ENCODE measurements at regions not wholly inside any gene's neighbourhood (a gene's known extent, or its start where the extent isn't known, plus 50 kb on each side); places are given as distances from the start of the nearest gene placed in this dataset.

DNA sequence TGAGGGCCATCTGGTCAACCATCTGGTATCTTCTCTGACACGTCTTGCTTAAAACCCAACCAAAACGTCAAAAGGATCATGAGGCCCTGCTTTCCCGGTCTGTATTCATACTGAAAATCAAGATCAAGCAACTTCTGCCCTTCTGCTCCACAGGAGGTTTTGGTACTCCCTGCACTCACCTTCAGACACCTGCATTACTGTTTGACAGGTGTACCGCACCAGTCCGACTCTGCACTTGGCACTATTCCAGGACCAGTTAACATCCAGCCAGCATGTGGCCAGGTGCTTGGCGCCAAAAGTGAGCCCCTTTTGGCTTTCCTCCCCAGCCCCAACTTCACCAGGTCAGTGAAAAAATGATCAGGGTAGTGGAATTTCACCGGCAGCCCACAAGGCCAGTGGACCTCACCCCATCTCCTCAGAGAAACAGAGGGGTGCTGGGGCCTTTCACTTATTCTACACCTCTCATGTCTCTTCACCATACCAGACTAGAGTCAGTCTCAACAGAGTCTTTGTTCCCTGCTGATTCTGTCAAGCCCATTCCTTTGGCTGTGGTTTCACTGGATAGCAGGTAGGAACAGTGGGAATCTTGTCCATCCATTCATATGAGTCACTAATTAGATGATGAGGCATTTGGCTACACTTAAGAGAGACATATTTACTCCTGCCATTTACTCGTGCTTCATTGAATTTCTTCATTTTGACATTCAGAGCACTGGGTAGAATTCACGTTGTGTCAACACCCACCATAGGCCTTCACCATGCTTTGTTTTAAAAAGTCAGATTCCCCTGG lies 85.3 kb downstream of the ZNF726 start:
- TF ChIP-seq, protein P1, sequence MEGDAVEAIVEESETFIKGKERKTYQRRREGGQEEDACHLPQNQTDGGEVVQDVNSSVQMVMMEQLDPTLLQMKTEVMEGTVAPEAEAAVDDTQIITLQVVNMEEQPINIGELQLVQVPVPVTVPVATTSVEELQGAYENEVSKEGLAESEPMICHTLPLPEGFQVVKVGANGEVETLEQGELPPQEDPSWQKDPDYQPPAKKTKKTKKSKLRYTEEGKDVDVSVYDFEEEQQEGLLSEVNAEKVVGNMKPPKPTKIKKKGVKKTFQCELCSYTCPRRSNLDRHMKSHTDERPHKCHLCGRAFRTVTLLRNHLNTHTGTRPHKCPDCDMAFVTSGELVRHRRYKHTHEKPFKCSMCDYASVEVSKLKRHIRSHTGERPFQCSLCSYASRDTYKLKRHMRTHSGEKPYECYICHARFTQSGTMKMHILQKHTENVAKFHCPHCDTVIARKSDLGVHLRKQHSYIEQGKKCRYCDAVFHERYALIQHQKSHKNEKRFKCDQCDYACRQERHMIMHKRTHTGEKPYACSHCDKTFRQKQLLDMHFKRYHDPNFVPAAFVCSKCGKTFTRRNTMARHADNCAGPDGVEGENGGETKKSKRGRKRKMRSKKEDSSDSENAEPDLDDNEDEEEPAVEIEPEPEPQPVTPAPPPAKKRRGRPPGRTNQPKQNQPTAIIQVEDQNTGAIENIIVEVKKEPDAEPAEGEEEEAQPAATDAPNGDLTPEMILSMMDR (IDR thresholded peaks at IDR 0.05; ENCODE audit: control insufficient read depth, extremely low read depth, insufficient read depth): no peak
- no peak overlapping the region for H3K4me3 ChIP-seq (ENCODE audit: low read depth, low read length)
- no peak for DNase-seq (ENCODE audit: low read depth)

DNA sequence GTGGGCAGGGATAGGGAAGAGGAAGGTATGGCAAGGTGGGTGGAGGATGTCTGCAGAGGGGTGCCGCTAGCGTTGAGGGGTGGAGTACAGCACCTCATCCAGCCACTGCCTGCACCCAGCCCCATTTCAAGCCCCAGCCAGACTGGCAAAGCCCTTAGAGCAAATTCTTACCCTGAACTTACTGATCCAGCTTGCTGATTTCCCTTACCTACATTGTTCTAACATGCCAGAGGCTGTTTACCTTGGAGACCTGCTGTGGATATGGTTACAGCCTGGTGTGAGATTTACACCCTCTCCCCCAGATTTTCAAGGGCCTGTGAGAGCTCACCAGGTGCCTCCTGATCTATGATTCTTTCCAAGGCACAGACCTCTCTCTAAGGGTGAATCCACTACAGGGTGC lies 86.0 kb downstream of the ZNF726 start:
- TF ChIP-seq, protein P1 (IDR thresholded peaks at IDR 0.05; ENCODE audit: control insufficient read depth, extremely low read depth, insufficient read depth): no peak
- no peak for DNase-seq (ENCODE audit: low read depth)
- no peak overlapping the region for H3K4me3 ChIP-seq (ENCODE audit: low read depth, low read length)

DNA sequence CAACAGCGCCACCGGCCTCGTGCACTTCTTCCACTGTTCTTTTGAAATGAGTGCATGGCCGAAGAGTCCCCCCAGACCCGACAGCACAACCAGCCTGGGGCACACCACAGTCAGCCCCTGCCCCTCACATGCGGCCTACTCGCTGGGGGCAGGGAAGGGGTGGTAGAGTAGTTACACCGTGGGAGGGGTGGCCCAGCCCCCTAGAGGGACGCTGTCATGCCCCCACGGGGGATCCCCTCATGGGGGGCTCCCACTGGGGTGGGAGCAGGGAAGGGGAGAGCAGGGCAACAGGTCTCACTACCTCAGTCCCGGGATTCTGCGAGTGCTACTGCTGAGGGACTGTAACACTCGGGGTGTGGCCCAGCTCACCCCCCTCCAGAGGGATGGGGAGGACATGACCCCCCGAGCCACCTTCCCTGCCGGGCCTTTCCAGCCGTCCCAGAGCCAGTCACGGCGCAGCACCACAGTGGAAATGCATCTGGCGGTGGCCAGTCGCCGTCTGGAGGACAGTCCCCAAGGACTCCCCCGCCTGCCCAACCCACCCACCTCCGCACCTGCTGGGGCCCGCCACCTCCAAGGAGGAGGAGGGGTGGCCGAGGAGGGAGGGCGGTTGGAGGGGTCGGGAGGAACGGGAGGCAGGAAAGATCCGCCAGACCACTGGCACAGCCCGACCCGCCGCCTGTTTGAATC lies 84.6 kb upstream of the ZNF254 start:
- TF ChIP-seq, protein P1 (IDR thresholded peaks at IDR 0.05; ENCODE audit: control insufficient read depth, extremely low read depth, insufficient read depth): no peak
- DNase-seq (ENCODE audit: low read depth): no peak
- no peak overlapping the region for H3K4me3 ChIP-seq (ENCODE audit: low read depth, low read length)

DNA sequence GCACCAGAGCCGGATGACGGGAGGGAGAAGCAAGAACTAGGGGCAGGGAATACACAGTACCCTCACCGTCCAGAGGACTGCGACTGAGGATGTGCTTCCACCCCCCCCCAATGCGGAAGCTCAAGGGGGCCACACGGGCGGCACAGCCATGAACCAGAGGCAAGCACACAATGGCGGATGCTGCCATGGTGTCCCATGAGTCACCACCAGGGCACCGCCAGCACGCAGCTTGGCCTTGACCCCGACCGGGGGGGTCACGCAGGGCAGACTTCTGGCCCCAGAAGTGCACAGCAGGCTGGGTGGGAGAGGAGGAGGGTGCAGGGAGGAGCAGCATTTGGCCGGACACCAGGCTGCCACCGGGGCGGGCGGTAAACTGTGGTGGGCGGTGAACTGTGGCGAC lies 83.5 kb upstream of the ZNF254 start:
- H3K4me3 ChIP-seq (ENCODE audit: low read depth, low read length): no peak overlapping the region
- TF ChIP-seq, protein P1 (IDR thresholded peaks at IDR 0.05; ENCODE audit: control insufficient read depth, extremely low read depth, insufficient read depth): no peak
- DNase-seq (ENCODE audit: low read depth): no peak

DNA sequence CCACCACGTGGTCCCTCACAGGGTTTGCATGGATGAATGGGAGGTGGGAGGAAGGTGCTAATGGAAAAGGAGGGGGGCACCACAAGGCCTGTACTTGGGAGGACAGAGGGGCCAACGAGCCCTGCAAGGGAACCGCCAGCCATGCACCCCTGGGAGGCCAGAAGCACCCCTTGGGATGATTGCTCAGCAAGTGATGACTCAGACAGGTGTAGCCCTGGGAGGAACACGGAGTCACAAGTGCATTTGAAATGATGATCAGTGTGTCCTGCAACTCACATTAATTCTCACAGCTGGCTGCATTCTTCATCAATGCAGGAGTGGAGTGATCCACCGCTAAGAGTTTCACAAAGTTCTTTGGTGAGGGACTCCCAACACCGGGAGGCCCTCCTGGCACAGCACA lies 82.8 kb upstream of the ZNF254 start:
- TF ChIP-seq, protein P1 (IDR thresholded peaks at IDR 0.05; ENCODE audit: control insufficient read depth, extremely low read depth, insufficient read depth): no peak
- H3K4me3 ChIP-seq (ENCODE audit: low read depth, low read length): no peak overlapping the region
- no peak for DNase-seq (ENCODE audit: low read depth)

DNA sequence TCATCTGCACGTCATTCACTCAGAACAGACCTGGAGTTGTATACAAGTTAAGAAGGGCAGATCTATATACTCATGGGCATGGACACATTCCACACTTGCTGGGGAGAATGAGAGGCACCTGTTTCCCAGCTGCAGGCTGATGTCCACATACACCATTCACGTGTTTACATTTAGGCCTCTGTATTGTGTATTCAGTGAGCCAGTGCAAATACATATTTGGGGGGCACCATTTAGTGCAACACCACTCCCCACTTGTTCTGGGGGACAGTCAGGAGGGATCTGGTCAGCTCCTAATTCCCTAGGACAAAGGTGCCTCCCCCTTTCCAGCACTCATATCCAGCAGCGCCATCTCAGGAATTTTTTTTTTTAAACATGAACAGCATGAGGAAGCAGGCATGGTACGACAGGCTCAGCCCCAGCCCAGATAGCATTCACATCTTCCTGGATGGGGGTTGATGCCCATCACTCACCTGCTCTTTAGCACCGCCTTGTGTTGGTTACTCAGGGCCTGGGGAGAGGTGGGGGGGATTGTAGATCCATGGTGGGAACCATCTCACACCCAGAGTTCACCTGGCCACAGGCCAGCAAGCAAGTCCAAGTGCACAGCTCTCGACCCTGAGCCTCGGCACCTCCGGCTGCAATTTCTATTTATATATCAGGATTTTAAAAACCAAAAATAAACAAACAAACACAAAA lies 56.9 kb upstream of the ZNF254 start:
- TF ChIP-seq, protein P1 (IDR thresholded peaks at IDR 0.05; ENCODE audit: control insufficient read depth, extremely low read depth, insufficient read depth): no peak
- no peak overlapping the region for H3K4me3 ChIP-seq (ENCODE audit: low read depth, low read length)
- DNase-seq (ENCODE audit: low read depth): no peak
